HG03045 (cell line): ENCODE measurements at regions not wholly inside any gene's neighbourhood (a gene's known extent, or its start where the extent isn't known, plus 50 kb on each side); places are given as distances from the start of the nearest gene placed in this dataset.
"Not testable (repeated sequence)": the region's sequence is repeated elsewhere in the genome, so short reads cannot be mapped to it uniquely, and the experiment has no call there.

Experiments
- ATAC-seq: cut with Tn5 transposase; IDR thresholded peaks from one replicate; pipeline ENCODE4 v1.9.1; 2021; ENCODE audit warnings: mild to moderate bottlenecking, moderate library complexity; ENCODE audit not compliant: unreplicated experiment

- ATAC-seq: no peak
Observed at GRCh38 chr16:58863042-58863441, 128.9 kb upstream of the GOT2 start.

- ATAC-seq: no peak
Observed at GRCh38 chr16:58862334-58863021, 128.4 kb upstream of the GOT2 start.

DNA sequence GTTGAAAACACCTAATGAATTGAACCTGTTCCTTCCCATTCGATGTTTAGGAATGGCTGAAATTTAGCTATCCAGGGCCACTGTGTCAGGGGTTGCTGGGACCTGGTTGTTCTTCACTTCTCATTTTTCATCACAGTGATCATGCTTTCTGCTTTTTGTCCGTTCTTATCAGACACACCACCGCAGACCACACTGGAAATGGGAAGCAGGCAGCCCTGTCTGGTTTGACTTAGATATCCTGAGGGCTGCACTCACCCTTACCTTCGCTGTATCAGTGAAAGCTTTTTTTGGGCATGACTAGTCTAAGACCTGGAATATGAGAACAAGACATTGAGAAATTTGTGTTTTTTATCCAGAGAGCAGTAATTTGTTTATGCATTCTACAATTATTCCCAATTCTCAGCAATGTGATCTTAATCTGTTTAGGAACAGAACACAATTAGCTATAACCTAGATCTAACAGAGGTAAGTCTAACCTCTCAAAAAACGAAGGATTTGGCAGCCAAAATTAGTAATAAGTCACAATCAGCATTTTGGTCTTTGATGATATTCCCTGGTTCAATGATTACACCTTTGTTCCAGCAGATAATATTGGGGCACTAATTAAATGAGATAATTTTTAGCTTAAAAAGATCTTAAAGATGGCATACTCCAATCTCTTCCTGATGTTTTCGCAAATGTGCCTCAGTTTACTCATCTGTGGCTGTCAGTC lies 126.0 kb upstream of the GOT2 start:
- no peak for ATAC-seq

DNA sequence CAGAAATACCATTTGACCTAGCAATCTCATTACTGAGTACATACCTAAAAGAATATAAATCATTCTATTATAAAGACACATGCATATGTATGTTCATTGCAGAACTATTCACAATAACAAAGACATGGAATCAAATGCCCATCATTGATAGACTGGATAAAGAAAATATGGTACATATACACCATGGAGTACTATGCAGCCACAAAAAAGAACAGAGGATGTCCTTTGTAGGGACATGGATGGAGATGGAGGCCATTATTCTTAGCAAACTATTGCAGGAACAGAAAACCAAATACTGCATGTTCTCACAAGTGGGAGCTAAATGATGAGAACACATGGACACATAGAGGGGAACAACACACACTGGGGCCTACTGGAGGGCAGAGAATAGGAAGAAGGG lies 124.5 kb upstream of the GOT2 start:
- ATAC-seq: not testable (repeated sequence)

DNA sequence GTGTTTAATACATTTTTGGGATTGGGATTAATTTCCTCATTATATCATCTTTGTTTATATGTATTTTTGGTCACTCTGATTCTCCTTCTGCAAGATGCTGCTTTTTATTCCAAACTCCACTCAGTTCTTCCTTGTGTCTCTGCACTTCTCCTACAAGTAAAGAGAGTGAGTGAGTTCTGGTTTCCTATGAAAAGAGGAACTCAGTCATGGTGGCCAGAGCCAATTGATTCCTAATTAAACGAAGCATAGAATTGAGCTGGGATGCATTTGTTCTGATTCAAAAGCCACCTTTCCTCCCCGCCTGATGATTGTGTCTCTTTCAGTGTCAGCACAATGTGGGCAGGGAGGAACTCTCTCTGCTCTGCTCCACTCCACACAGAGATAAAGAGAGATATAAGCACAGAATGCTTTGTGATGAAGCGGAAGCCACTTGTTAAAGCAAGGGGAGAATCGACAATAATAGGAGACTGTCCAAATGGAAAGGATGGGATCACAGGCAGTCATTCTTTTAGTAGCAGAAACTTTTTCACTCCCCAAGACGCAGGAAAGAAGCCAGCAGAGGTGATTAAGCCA lies 121.3 kb upstream of the GOT2 start:
- ATAC-seq: no peak

DNA sequence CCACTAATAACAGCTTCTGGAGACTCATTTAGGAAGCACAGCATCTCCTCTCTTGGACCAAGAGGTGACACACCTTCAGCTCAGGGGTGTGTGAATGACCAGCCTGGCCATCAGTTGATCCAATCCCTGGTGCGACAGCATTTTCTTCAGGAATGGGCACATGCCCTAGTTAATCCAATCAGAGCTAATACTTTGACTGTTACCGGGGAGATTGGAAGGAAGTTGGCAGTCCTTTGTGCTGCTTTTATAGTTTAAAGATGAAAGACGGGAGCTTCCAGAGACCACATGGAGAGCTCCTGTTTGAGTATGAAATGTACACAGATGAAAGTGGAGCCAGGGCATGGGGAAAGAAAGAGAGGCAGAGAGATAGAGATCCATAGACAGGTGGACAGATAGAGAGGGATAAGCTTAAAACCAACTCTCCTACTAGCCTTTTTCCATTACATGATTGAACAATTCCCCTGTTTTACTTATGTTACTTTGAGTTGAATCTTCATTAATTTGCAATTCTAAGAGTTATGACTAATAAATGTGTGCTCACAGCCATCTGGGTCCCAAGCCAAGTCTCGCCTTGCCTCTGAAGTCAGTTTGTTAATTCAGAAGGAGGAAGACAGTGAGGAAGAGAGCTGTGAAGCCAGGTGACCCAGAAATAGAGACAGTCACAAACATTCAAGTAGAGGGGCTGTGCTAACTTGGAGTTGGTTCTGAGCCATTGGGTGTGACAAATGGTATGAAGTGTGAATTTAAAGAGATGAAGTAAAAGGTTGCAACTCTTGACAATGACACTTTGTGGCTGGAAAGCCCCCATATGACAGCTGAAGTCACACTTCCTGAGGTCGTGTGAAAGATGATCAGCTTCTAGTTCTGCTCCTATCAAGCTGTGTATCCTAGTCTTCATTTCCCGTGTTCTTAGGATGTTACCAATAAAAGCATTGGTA lies 120.0 kb upstream of the GOT2 start:
- ATAC-seq: no peak

DNA sequence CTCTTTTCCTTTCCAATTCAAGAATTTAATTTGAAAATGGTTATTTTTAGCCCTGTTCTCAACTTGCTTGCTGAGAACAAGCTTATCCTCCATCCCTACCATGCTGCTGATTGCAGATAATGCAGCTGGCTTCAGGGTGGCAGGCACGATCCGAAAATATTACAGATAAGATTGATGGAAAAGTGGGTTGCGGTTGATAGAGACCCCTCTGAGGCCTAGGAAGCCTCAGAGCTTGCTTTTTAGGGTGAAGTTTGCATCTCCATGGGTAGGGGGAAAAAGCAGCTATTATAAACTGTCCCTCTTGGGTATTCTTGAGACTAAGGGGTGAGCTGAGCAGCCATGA lies 116.5 kb upstream of the GOT2 start:
- ATAC-seq: no peak

- ATAC-seq: no peak
Observed at GRCh38 chr16:58850019-58850677, 116.0 kb upstream of the GOT2 start.

DNA sequence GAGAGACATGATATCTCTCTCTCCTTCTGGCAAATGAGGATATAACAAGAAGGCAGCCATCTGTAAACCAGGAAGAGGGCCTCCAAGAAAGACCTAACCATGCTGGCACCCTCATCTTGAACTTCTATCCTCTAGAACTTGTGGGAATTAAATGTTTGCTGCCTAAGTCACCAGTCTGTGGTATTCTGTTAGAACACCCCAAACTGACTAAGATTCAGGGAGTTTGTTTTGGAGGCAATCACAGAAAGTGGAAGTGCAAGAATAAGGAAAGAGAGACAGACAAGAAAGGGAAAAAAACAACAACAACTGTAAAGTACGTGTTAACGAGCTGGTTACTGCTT lies 114.5 kb upstream of the GOT2 start:
- no peak for ATAC-seq

- ATAC-seq: no peak
Observed at GRCh38 chr16:58847902-58848661, 114.0 kb upstream of the GOT2 start.

GRCh38 chr16:58846226-58846625 lies 112.1 kb upstream of the GOT2 start:
- ATAC-seq: not testable (repeated sequence)

DNA sequence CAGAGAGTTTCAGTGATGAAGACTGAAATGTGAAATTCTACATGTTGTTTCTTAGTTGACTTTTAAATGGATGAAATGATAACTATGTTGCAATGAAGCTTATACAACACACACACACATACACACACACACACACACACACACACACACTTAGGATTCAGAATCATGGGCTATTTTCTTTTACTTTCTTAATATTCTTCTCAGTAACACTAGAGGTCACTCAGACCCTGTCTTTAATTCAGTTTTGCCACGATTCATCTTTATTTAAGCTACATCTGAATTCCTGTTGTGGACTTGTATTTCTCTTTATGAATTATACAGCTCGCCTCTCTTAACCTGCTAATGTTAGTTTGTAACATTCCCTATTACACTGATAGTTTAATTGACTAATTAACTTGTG lies 109.6 kb upstream of the GOT2 start:
- no peak for ATAC-seq

GRCh38 chr16:58842746-58843145 lies 108.6 kb upstream of the GOT2 start:
- no peak for ATAC-seq

DNA sequence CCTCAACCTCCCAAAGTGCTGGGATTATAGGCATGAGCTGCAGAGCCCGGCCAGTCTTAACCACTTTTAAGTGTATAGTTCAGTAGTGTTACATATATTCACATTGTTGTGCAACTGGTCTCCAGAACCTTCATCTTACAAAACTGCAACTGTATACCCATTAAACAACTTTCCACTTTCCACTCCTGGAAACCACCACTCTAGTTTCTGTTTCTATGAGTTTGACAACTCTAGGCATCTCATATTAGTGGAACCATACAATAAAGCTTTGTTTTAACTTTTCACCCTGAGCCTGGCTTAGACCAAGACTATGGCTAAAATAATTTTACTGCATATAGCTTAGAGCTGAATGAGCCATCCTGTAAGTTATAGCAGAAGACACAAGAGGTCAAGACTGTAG lies 108.0 kb upstream of the GOT2 start:
- ATAC-seq: no peak

- no peak for ATAC-seq
Observed at GRCh38 chr16:58837950-58838349, 103.8 kb upstream of the GOT2 start.

DNA sequence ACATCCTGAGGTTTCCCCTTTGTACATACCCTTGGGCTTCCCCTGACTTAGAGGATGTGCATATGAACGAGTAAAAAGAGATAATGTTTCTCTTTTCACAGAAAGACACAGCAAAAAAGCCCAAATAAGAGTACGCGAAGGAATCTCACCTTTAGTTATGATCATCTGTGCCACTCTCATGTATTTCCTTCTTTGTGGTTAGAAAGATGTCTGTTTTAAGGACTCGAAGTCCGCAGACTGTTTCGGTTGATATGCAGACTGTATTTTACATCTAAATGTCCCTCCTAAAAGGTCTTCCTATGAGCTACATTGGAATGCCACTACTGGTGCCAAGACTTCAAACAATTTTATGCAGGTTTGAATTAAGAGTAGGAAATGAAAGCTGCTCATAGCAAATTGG lies 102.3 kb upstream of the GOT2 start:
- ATAC-seq: no peak

GRCh38 chr16:58832386-58832895 lies 98.3 kb upstream of the GOT2 start:
- no peak for ATAC-seq

DNA sequence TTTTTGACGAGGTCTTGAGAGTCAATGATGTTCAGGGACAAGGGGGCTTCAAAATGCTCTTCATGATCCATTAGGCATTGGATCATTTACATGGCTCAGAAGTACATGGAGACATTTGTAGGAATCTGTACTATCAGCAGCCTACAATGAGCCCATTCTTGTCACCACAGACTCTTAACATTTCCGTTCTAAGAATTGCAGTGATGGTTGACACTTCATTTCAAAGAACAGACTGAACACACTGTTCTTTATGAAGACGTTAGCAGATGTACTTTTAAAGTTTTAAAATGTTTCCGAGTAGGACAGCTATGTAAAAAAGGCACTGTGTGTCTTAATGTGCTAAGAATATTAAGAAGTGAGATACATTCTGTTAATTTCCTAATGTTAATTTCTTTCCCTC lies 97.3 kb upstream of the GOT2 start:
- ATAC-seq: no peak

- no peak for ATAC-seq
Observed at GRCh38 chr16:58828901-58829545, 94.9 kb upstream of the GOT2 start.

DNA sequence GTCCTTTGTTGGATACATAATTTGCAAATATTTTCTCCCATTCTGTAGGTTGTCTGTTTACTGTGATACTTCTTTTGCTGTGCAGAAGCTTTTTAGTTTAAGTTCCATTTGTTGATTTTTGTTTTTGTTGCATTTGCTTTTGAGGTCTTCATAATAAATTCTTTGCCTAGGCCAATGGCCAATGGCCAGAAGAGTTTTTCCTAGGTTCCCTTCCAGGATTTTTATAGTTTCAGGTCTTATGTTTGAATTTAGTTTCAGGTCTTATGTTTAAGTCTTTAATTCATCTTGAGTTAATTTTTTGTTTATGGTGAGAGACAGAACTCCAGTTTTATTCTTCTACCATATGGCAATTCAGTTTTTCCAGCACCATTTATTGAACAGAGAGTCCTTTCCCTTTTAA lies 90.1 kb upstream of the GOT2 start:
- no peak for ATAC-seq
